ENCODE measurements at regions not wholly inside any gene's neighbourhood (a gene's known extent, or its start where the extent isn't known, plus 50 kb on each side); places are given as distances from the start of the nearest gene placed in this dataset.

DNA sequence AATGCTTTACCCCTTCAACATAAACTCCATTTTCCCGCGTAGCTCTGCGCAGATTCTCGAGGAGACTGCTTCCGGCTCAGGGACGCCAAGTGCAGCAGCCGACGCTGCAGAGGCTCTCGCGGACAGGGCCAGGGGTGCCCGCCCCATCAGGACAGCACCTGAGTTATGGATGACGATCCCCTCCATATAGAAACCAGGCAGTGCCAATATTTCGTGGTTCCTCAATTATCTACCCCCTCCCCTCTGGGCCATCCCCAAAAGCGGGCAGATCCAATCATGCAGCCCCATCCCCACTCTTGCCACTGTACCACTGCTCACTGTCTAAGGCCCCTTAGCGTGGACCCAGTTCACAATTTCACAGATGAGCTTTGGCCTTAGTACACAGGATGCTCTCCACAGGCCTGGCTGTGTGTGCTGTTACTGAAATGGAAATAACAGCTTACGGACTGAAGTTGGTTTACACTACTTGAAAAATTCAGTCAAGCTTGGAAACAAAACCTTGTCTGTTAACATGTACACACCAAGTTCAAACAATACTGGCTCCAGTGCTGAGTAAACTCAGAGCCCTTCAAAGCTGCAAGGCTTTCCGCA, 74.5 kb downstream of the DACT2 start:
- no peak for DNase-seq (ENCODE audit: low read depth)
- TF ChIP-seq CTCF (conservative IDR thresholded peaks at IDR 0.05; ENCODE audit: control insufficient read depth, insufficient read depth, low read depth, low read length): no peak
- no peak overlapping the region for H3K4me3 ChIP-seq (ENCODE audit: control insufficient read depth, low read depth, low read length)

DNA sequence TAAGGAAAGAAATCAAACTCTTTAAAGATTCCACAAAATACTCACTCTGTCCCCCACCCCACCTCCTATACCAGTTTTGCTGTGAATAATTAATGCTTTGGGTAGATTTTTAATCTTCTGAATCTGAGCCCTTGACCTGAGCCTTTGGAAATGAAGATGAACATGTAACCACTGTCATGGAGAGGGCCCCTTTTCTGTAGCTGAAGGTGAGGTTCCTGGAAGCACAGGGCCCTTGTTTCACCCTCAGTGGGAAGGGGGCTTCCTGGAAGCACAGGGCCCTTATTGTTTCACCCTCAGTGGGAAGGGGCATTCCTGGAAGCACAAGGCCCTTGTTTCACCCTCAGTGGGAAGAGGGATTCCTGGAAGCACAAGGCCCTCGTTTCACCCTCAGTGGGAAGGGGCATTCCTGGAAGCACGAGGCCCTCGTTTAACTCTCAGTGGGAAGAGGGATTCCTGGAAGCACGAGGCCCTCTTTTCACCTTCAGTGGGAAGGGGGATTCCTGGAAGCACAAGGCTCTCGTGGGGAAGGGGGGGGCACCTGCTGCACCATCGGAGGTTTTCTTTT, 75.7 kb downstream of the DACT2 start:
- TF ChIP-seq CTCF (conservative IDR thresholded peaks at IDR 0.05; ENCODE audit: control insufficient read depth, insufficient read depth, low read depth, low read length): no peak
- H3K4me3 ChIP-seq (ENCODE audit: control insufficient read depth, low read depth, low read length): no peak overlapping the region
- DNase-seq (ENCODE audit: low read depth): no peak

- DNase-seq (ENCODE audit: low read depth): no peak
- no peak for TF ChIP-seq CTCF (conservative IDR thresholded peaks at IDR 0.05; ENCODE audit: control insufficient read depth, insufficient read depth, low read depth, low read length)
- no peak overlapping the region for H3K4me3 ChIP-seq (ENCODE audit: control insufficient read depth, low read depth, low read length)
These were observed 76.7 kb downstream of the DACT2 start for GRCh38 chr6:168242940-168243225.

- TF ChIP-seq CTCF (conservative IDR thresholded peaks at IDR 0.05; ENCODE audit: control insufficient read depth, insufficient read depth, low read depth, low read length): no peak
- H3K4me3 ChIP-seq (ENCODE audit: control insufficient read depth, low read depth, low read length): no peak overlapping the region
- no peak for DNase-seq (ENCODE audit: low read depth)
These were observed 77.3 kb downstream of the DACT2 start for GRCh38 chr6:168242111-168242939.

DNA sequence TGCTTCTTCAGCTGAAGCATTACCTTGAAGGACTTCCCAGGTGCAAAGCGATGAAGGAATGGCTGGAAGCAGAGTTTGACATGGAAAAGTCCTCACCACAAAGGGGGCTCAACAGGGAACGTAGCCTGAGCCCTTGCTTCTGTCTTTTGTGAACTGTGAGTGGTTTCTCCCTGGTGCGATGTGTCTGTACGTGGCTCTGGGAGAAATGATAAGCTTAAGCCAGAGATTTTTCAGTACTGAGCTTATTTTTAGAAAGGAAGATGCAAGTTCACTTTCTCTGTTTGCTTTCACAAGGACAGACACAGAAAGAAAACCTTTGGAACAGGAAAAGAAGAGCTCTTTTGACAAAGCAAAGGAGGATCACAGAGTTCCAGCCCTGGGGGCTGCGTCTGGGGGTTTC, 79.4 kb downstream of the DACT2 start:
- TF ChIP-seq CTCF (conservative IDR thresholded peaks at IDR 0.05; ENCODE audit: control insufficient read depth, insufficient read depth, low read depth, low read length): no peak

GRCh38 chr6:168239044-168239773, 80.4 kb downstream of the DACT2 start:
- H3K4me3 ChIP-seq (ENCODE audit: control insufficient read depth, low read depth, low read length): no peak overlapping the region
- no peak for DNase-seq (ENCODE audit: low read depth)
- TF ChIP-seq CTCF (conservative IDR thresholded peaks at IDR 0.05; ENCODE audit: control insufficient read depth, insufficient read depth, low read depth, low read length): no peak

More for the DNA sequence above, 79.4 kb downstream of the DACT2 start:
- H3K4me3 ChIP-seq (ENCODE audit: control insufficient read depth, low read depth, low read length): no peak overlapping the region
- no peak for DNase-seq (ENCODE audit: low read depth)

Measured in fibroblast of mammary gland (primary cell).